ENCODE measurements at regions not wholly inside any gene's neighbourhood (a gene's known extent, or its start where the extent isn't known, plus 50 kb on each side); places are given as distances from the start of the nearest gene placed in this dataset.

DNA sequence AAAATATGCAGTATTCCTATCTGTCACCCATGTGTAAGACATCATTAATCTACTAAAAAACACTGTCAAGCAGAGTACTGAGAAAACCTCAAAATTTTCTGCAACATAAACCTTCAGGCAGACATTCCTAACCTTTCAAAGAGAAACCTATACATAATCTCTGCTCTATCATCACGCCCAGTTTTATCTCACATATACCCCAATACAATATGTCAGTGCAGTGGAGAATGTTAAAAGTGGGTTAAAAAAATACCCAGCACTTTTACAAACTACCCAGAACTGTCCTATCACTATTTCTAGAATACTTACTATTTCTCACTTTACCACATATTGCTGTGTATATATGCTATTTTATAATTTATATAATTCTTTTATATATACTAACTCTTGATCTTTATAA lies 922.0 kb upstream of the SORCS1 start:
- TF ChIP-seq, protein P1, sequence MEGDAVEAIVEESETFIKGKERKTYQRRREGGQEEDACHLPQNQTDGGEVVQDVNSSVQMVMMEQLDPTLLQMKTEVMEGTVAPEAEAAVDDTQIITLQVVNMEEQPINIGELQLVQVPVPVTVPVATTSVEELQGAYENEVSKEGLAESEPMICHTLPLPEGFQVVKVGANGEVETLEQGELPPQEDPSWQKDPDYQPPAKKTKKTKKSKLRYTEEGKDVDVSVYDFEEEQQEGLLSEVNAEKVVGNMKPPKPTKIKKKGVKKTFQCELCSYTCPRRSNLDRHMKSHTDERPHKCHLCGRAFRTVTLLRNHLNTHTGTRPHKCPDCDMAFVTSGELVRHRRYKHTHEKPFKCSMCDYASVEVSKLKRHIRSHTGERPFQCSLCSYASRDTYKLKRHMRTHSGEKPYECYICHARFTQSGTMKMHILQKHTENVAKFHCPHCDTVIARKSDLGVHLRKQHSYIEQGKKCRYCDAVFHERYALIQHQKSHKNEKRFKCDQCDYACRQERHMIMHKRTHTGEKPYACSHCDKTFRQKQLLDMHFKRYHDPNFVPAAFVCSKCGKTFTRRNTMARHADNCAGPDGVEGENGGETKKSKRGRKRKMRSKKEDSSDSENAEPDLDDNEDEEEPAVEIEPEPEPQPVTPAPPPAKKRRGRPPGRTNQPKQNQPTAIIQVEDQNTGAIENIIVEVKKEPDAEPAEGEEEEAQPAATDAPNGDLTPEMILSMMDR (IDR thresholded peaks at IDR 0.05) = no peak
- no peak for TF ChIP-seq POLR2A (IDR thresholded peaks at IDR 0.05; ENCODE audit: low read depth)
